Stimulated activated CD4-positive, alpha-beta T cell treated with anti-CD3 and anti-CD28 coated beads, TNF-alpha, amount 100 ng/mL, for 48 hours (primary cell): ENCODE measurements at regions not wholly inside any gene's neighbourhood (a gene's known extent, or its start where the extent isn't known, plus 50 kb on each side); places are given as distances from the start of the nearest gene placed in this dataset.
A peak's percentile ranks its signal among the peaks of the same experiment; 100 is the strongest.

Experiments used
- DNase-seq, 3 donors: peaks; one replicate each; pipeline ENCODE4 v3.0.0-alpha.2; 2020; ENCODE audit warnings: low read depth in 3 of 3

DNA sequence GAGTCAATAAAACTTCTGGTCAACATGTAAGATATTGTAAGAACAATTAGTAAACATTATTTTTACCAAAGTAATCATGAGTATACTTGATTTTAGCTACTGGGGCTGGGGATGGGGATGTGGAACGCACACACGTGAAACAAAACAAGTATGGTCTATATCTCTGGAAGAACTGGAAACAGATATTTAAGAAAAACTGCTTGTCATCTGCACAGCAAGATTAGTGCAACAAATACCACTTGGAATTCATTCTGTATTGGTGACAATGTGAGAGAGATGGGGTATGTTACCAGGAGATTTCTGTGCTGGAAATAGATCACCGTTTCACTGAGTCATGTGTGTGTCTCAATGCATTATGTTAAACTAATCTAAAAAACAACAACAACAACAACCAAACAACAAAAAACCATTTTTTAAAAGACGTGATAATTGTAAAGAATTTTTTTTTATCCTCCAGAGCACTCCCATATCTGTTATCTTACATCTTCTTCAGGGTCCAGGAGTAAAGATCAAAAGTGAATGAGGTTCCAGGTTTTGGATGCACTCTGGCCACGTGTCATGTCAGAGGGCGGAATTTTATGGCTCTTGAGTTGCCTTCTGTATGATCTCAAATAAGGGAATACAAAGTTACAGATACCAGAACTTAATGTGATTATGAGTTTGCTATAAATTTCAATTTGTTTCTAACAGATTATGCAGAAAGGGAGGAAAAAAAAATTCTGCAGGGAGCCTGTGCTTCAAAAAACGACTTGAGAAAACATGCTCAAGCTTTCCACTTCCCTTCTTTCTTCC lies 153.0 kb downstream of the BBOX1 start:
- DNase-seq, result no peak

- no peak for DNase-seq
Measured at GRCh38 chr11:27192184-27192583, 151.6 kb downstream of the BBOX1 start.

DNA sequence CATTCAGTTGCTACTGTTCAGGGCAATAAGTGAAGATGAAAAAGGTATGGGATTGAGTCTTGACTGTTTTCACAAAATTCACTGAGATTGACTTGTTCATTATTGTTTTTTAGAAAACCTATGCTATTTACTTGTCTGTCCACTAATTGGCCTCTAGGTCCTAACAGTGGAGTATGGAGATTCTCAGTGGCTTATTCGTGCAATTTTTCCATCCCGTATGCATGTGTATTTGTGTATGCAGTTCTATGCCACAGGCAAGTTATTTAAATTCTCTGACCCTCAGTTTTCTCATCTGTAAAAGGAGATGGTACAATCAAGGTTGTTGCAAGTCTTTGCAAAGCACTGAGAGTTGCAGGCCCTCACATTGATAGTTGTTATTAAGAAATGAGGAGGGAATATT lies 151.0 kb downstream of the BBOX1 start:
- DNase-seq, result no peak

DNA sequence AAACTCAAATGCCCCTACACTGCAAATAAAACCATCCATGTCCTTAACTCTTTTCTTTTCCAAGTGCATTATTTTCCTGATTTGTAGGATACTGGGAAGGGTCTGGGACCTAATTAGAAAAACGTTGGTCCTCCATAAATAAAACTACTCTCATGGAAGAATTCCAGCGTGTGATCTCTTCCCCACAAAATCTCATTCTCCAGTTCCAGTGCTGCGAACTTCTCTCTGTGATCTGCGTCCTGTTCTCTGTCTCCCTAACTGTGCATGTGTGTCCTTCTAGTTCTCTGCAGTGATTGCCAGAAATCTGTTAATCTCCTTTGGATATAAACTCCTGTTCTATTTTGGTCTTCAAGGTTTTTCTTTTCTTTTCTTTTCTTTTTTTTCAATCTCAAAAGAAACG lies 148.1 kb downstream of the BBOX1 start:
- DNase-seq, result no peak

GRCh38 chr11:27187848-27188621 lies 147.4 kb downstream of the BBOX1 start:
- no peak for DNase-seq

GRCh38 chr11:27187075-27187847 lies 146.6 kb downstream of the BBOX1 start:
- no peak for DNase-seq

DNA sequence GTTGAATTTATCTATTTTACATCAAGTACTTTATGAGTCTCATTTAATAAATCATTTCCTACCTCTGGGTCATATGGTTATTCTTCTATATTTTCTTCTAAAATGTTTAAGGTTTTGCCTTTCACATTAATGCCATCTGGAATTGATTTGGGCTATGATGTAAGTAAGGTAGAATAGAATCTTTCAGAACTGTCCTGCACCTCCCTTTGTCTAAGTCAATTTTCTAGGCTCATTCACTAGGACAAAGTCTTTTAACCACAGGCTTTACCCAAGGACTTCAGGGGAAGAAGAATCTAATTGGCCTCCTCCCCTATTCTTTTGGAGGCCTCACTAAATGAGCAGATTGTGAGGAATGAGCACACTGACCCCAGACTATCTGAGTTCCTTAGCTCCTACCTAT lies 146.0 kb downstream of the BBOX1 start:
- no peak for DNase-seq

GRCh38 chr11:27184458-27185312 lies 144.1 kb downstream of the BBOX1 start:
- no peak for DNase-seq

DNA sequence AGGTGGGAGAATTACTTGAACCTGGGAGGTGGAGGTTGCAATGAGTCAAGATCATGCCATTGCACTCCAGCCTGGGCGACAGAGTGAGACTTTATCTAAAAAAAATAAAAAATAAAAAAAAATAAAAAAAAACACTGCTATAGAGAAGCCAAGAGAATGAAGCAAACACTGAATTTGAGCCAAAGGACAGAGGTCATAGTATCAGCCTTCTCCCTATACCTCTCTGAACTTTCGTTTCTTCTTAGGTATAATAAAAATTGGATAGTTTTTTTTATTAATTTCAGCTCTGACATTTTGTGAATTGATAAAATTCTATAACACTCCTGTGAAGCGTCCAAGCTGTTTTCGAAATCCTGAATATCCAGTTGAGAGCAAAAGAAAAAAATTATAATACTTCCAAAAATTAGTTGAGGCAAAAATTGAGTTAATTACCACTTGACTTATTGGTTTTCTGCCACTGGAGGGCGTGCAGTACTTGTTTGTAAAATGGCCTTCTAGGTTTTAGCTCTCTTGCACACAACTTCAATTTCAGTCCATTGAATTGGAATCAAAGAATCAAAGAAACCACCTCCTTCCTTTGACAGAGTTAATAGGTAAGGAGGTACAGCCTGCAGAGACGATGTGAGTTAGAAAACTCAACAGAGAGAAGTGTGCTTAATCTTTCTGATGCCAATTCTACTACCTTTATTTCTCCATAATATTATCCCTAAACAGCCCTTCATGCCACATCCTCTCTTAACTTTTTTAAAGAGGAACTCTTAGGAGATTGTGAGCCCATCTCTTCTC lies 143.2 kb downstream of the BBOX1 start:
- DNase-seq, result peak in 2 of 3 donors; percentile 5 to 11

DNA sequence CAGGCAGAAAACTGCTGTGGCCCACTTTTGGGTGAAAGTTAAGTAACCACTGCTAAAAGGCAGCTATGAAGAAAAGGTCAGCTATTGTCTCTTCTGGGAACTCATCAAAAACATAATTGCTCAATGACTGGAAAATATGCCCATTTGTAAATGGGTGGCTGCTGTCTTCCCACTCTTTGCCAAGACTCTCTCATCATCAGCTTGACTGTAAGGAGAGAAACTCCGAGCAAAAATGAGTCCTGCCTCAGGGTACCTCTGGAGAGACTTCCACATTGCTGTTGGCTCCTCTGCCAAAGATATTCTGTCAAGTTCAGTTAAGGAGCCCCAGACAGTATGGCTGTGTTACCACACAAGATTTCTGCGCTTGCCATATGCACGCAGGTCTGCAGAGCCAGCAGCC lies 138.7 kb downstream of the BBOX1 start:
- no peak for DNase-seq

GRCh38 chr11:27178859-27179258 lies 138.2 kb downstream of the BBOX1 start:
- DNase-seq, result no peak
